Activated T-cell treated with anti-CD3 and anti-CD28 coated beads, Interleukin-2, amount 50 U/mL, for 4 hours (primary cell): ENCODE measurements at regions not wholly inside any gene's neighbourhood (a gene's known extent, or its start where the extent isn't known, plus 50 kb on each side); places are given as distances from the start of the nearest gene placed in this dataset.

Source experiments
- ATAC-seq, 2 donors: fragments of 200-7000 bp; cut with Tn5 transposase; one replicate each; pipeline ENCODE4 v1.10.0; 2021
- DNase-seq: peaks from one replicate; pipeline ENCODE4 v3.0.0-alpha.2; 2020
- H3K27me3 Mint-ChIP-seq: one replicate; pipeline ENCODE4 v1.8.0; 2021; ENCODE audit warnings: low read depth, mixed read lengths
- H3K36me3 Mint-ChIP-seq: one replicate; pipeline ENCODE4 v1.8.0; 2022; ENCODE audit warnings: mixed read lengths; ENCODE audit not compliant: insufficient read depth
- H3K4me1 Mint-ChIP-seq: one replicate; pipeline ENCODE4 v1.8.0; 2021; ENCODE audit warnings: low read depth, mixed read lengths
- H3K4me3 Mint-ChIP-seq: one replicate; pipeline ENCODE4 v1.8.0; 2021; ENCODE audit warnings: mild to moderate bottlenecking, moderate library complexity, mixed read lengths
- H3K9me3 Mint-ChIP-seq: one replicate; pipeline ENCODE4 v1.8.0; 2021; ENCODE audit warnings: mixed read lengths

DNA sequence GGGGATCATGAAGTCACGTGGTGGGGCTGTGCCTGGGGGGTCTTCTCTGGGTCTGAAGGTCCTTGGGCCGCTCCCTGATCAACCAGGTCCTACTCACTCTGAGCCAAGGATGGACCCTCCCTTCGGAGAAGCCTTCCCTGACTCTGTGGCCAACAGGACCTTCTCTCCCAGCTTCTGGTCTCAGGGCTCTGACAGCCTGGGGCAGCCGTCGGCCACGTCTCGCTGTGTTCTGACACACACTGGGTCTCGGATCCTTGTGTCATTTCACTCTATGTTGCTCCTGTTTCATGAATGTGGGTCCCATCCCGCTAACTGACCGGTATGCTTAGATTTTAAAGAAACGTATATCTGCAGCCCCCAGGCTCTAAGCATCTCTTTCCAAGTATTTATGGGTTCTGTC, 256.1 kb downstream of the ENGASE start:
- H3K27me3 Mint-ChIP-seq = peaks cover 66% of the 10 kb centered on the region
- ATAC-seq (no peak), DNase-seq (no peak)

DNA sequence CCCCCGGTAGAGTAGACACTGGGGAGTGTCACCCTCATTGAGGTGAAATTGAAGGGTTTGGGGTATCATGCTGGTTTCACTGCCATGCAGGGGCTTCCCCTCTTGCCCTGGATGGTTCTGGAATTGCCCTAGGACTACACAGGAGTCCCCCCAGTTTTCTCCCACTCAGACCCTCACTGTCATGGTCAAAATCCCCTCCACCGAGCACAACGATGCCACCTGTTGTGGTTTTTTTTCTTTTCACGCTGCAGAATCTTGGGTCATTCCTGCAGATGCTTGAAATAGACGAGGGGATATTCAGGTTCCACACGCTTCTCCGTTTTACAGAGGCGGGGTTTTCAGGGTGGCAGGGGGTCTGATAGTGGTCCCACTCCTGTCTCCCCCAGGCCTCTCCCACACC, 255.6 kb downstream of the ENGASE start:
- Mint-ChIP-seq H3K9me3 (no peaks in the 10 kb centered on the region), H3K27me3 (peaks cover 67% of the 10 kb centered on the region)

More for the DNA sequence above, 256.1 kb downstream of the ENGASE start:
- Mint-ChIP-seq H3K4me1 (no peaks in the 10 kb centered on the region), H3K36me3 (no peaks in the 10 kb centered on the region), H3K4me3 (no peak overlapping the region), H3K9me3 (no peaks in the 10 kb centered on the region)

DNA sequence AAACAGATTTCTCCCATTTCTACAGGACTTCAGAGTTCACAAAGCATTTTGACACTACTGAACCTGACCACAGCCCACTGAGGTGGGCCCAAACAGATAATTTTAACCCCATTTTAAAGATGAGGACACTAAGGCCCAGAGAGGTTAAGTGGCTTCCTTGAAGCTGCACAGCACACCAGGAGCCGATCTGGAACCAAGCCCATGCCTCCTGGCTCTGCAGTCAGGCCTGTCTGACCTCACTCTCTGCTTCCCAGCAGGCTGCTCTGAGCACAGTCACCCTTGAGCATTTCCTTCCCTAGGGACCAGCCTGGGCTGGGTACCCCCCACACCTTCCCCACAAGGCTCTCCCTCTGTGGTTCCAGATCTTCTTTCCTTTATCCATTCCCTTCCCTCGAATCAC, 252.2 kb downstream of the ENGASE start:
- H3K27me3 Mint-ChIP-seq = peaks cover 54% of the 10 kb centered on the region
- H3K4me1 Mint-ChIP-seq = no peaks in the 10 kb centered on the region

More for the DNA sequence above, 255.6 kb downstream of the ENGASE start:
- no peak overlapping the region for H3K4me3 Mint-ChIP-seq
- DNase-seq (no peak), ATAC-seq (no peak)
- no peaks in the 10 kb centered on the region for H3K36me3 Mint-ChIP-seq
- no peaks in the 10 kb centered on the region for H3K4me1 Mint-ChIP-seq

DNA sequence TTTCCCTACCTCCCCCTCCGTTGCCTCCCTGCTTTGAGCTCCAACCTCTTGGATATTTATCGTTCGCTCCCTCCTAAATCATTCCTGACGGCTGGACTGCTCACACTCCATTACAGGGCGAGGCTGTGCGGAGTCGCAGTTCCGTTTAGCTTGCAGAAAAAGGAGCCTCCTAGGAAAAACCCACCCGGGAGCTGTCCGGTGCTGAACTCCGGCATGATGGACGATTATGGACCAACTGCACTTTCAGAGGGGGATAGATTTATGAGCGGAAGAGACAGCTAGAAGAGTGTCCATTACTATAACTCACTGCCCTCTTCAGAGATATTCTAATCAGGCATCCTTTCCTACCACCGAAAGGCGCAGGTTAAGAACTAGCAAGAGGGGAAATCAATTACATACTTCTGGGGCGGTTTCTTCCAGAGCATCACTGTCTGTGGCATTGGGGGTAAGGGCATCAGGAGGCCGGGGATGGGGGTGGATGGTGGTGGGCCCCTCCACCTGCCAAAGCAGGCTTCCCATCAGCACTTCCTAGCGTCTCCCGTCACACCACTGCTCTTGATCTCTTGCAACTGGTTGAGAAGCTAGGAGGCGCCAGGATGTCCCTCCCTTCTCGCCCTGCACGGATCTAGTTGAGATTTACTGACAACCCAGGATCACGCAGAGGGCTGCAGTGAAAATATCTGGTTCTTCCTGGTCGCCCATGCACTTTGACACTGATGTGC, 251.2 kb downstream of the ENGASE start:
- no peaks in the 10 kb centered on the region for H3K36me3 Mint-ChIP-seq
- H3K4me3 Mint-ChIP-seq = no peak overlapping the region
- no peaks in the 10 kb centered on the region for H3K4me1 Mint-ChIP-seq
- H3K27me3 Mint-ChIP-seq = peaks cover 50% of the 10 kb centered on the region
- ATAC-seq = no peak
- no peaks in the 10 kb centered on the region for H3K9me3 Mint-ChIP-seq
- DNase-seq = no peak

More for the DNA sequence above, 252.2 kb downstream of the ENGASE start:
- Mint-ChIP-seq H3K36me3 (no peaks in the 10 kb centered on the region), H3K9me3 (no peaks in the 10 kb centered on the region), H3K4me3 (no peak overlapping the region)
- DNase-seq = no peak
- no peak for ATAC-seq

DNA sequence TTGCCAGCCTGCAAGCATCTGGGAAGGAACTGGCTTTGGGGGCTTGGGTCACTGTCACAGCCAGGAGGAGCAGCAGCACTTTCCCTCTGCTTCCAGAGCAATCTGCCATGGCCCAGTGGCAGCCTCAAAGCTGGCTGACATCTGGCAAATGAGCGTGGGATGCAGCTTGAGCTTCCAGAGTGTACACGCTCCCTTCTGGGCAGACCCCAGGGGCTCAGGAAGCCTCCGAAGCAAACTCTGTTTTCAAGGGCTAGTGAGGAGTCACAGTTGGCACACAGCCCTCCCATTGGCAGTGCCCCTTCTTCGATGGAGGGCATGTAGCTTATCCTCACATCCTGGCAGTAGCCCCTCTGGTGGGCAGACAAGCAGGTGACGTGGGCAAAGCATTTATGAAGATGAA, 249.6 kb downstream of the ENGASE start:
- Mint-ChIP-seq H3K4me1 (no peaks in the 10 kb centered on the region), H3K4me3 (no peak overlapping the region), H3K9me3 (no peaks in the 10 kb centered on the region), H3K27me3 (peaks cover 46% of the 10 kb centered on the region), H3K36me3 (no peaks in the 10 kb centered on the region)
- no peak for DNase-seq
- ATAC-seq = no peak

DNA sequence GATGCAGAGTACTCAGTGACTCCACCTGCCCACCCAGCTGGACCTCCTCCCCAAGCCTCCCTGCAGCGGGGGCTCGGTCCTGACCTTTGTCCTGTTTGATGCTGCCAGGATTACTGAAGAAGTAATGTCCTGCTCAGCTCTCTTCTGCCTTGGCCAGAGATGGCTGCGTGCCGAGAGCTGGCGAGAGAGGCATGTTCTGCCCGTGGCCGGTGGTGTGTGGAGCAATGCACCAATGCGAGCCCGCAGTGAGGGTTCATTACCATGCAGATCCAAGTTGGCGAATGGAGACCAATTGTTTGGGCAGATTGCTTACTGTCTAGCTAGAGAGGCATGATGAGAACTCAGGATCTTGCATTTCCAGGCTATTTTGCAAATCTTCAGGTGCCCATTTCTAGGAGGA, 248.9 kb downstream of the ENGASE start:
- H3K27me3 Mint-ChIP-seq = peaks cover 40% of the 10 kb centered on the region
- no peaks in the 10 kb centered on the region for H3K36me3 Mint-ChIP-seq

DNA sequence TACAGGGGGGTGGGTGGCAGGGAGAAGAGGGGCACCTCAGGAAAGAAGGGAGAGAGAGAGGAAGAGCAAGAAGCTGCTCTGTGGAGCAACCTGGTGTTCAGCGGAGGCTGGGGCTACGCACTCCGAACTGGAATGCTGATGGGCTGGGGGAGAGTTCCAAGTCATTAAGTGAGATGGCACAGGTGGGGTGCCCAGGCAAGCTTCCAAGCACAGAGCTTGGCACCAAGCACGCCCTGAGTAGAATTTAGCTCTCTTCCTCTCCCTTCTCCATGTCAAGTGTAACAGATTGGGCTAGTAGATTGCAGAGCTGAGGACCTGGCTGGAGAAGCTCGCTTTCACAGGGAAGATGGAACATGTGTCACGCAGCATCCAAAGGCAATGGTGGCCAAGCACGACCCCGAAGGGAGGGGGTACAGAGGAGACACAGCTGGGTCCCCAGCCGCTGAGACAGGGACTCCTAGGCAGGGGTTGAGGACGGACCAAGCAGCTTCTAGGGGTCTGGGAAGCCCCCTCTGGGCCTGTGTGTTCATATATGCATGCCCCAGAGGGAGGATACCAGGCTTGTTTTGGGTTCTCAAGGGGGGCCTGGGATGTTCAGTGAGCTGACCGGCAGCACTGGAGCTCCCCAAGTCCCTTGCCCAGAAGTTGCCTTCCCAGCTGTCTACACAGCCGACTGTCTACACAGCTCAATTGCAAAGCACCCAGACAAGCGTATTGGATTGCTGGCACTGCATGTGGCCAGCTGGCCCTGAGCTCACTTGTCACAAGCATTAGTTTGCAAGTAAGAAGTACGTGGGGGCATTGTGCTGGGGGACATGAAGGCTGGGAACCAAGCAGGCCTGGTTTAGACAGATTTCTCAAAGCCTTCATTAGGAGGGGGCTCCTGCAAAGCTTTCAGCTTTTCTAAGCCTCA, 247.8 kb downstream of the ENGASE start:
- H3K9me3 Mint-ChIP-seq = no peaks in the 10 kb centered on the region
- no peak for ATAC-seq
- DNase-seq = no peak

More for the DNA sequence above, 248.9 kb downstream of the ENGASE start:
- Mint-ChIP-seq H3K4me3 (no peak overlapping the region), H3K9me3 (no peaks in the 10 kb centered on the region), H3K4me1 (no peaks in the 10 kb centered on the region)
- DNase-seq (no peak), ATAC-seq (no peak)

DNA sequence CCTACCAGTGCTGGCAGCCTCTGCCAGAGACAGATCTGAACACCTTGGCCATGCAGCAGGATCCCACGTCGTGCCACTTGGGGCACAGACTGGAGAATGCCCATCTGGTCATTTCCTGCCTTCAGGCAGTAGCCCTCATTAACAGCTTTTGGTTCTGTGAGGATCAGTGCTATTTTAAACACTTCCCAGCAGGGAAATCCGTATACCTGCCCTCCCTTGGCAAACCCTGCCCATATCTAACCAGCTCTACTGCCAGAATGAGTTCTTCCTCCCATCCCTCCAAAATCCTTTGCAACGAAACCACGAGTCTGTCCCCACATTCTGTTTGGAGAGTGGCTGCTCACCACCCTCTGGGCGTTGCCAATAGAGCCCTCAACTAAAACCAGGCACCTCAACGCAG, 245.7 kb downstream of the ENGASE start:
- Mint-ChIP-seq H3K4me1 (no peaks in the 10 kb centered on the region), H3K4me3 (no peak overlapping the region), H3K9me3 (no peaks in the 10 kb centered on the region), H3K36me3 (no peaks in the 10 kb centered on the region), H3K27me3 (peaks cover 40% of the 10 kb centered on the region)
- ATAC-seq (no peak), DNase-seq (no peak)

More for the DNA sequence above, 247.8 kb downstream of the ENGASE start:
- H3K36me3 Mint-ChIP-seq = no peaks in the 10 kb centered on the region
- no peaks in the 10 kb centered on the region for H3K4me1 Mint-ChIP-seq
- H3K27me3 Mint-ChIP-seq = peaks cover 41% of the 10 kb centered on the region
- H3K4me3 Mint-ChIP-seq = no peak overlapping the region

DNA sequence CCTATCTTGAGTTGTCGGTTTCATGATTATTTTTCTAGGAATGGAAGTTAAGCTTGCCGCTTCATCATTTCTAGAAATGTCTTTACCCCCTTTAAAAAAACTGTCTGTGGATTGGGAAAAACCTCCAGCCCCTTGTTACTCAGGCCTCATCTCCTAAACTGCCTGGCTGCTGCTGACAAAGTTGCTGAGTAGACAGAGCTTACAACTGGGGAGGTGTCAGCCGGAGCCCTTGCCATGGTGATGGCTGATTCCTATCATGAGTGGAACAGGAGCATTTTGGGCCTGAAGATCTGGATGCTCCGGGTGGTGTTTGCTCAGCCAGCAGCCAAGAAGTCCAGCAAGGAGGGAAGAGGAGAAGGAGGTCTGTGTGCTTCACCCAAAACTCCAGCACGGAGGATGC, 243.3 kb downstream of the ENGASE start:
- ATAC-seq (no peak), DNase-seq (no peak)

DNA sequence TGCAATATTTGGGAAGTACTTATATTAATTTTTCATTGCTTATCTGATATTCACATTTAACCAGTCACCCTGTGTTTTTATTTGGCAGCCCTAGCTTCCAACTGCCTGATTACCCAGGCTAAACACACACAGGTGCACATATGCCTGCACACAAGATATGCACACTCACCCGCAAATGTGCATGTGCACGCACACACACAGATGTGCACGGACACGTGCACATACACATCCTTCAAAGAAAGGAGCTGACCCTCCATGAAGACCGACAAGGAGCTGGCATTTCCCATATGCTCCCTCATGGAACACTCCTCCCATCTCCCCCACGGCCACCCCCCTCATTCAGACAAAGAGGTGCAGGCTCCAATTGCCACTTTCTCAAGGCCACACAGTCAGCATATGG, 242.2 kb downstream of the ENGASE start:
- H3K36me3 Mint-ChIP-seq = no peaks in the 10 kb centered on the region

More for the DNA sequence above, 243.3 kb downstream of the ENGASE start:
- H3K9me3 Mint-ChIP-seq = no peaks in the 10 kb centered on the region
- H3K4me1 Mint-ChIP-seq = no peaks in the 10 kb centered on the region
- no peaks in the 10 kb centered on the region for H3K36me3 Mint-ChIP-seq
- H3K4me3 Mint-ChIP-seq = no peak overlapping the region
- H3K27me3 Mint-ChIP-seq = peaks cover 52% of the 10 kb centered on the region

DNA sequence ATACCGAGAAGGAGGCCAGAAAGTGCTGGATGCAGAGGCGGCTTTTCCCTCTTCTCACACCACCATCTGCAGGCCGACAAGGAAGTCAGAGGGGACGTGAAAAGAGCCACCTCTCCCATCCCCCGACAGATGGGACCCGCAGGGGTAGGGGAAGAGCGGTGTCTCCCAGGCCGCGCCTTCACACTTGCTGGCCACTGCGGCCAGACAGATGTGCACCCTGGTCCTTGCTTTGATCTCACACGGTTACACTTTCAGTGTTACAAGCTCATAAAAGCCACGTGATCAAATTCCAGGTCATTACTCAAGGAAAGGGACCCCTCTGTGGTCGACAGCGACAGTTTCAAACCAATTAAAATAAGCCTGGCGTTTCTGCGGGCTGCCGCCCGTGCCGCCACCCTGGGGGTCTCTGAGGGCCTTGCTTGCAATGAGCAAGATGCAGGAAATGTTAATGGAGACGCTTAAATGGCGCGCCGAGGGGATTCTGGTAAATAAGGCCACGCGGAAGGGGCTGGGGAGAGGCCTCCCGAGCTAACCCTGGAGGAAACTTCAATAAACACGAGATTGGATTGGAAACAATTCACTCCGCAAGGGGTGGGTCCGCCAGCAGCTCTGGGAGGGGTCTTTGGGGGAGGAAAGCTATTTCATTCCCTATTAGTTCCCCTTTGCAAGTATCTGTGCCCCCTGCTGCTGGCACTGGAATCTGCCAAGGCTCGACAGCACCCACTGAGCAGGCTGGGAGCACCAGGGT, 240.9 kb downstream of the ENGASE start:
- Mint-ChIP-seq H3K36me3 (no peaks in the 10 kb centered on the region), H3K4me1 (no peaks in the 10 kb centered on the region), H3K27me3 (peaks cover 51% of the 10 kb centered on the region), H3K4me3 (no peak overlapping the region), H3K9me3 (no peaks in the 10 kb centered on the region)
- DNase-seq = no peak
- no peak for ATAC-seq

More for the DNA sequence above, 242.2 kb downstream of the ENGASE start:
- H3K27me3 Mint-ChIP-seq = peaks cover 51% of the 10 kb centered on the region
- no peak for ATAC-seq
- H3K4me1 Mint-ChIP-seq = no peaks in the 10 kb centered on the region
- no peaks in the 10 kb centered on the region for H3K9me3 Mint-ChIP-seq
- no peak overlapping the region for H3K4me3 Mint-ChIP-seq
- DNase-seq = no peak

DNA sequence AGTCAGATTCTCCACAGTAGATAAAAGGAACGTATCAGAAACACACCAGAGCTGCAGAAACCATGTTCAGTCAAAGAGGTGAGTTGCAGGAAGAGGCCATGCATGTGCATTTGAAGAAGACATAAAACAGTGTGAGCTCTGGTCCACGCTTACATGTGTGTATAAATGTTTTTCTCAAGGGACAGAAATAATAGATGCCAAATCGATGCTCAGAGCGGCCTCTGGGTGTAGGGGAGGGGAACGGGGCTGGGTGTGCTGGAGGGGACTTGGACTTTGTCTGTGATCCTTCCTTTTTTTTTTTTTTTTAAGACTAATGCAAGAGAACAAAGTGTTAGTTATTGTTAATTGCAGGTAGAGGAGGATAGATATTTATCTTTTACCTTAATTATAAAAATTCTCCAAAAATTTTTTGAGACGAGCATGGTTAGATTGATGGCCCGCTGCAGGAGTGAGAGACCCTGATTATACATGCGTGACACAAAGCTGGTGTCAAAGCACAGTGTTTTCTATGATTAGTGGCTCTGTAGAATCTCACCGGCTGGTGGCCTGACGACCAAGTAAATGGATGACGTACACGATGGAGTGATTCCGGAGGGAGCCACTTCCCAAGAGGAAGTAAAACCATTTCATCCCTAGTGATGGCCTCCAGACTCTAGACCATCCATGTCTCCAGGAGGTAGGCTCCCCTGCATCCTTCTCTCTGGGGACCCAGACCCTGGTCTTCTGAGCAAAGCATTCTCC, 240.2 kb downstream of the ENGASE start:
- no peak overlapping the region for H3K4me3 Mint-ChIP-seq
- H3K36me3 Mint-ChIP-seq = no peaks in the 10 kb centered on the region
- DNase-seq = no peak
- peaks cover 54% of the 10 kb centered on the region for H3K27me3 Mint-ChIP-seq
- no peaks in the 10 kb centered on the region for H3K4me1 Mint-ChIP-seq
- no peaks in the 10 kb centered on the region for H3K9me3 Mint-ChIP-seq
- no peak for ATAC-seq

DNA sequence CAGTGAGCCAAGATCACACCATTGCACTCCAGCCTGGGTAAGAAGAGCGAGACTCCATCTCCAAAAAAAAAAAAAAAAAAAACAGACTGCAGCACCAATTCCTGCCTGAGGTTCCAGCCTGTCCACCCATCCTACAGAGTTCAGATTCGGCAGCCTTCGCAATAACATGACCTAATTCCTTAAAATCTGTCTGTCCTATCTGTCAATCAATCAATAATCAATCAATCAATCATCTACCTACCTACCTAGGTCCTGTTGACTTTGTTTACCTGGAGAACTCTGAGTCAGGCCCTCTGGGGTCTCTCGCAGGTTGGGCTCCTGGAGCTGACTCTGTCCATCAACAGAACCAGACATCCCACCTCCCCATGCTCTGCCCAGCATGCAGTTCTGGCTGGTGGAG, 236.7 kb downstream of the ENGASE start:
- DNase-seq = no peak
- H3K4me3 Mint-ChIP-seq = no peak overlapping the region
- no peak for ATAC-seq
- peaks cover 56% of the 10 kb centered on the region for H3K27me3 Mint-ChIP-seq
- no peaks in the 10 kb centered on the region for H3K9me3 Mint-ChIP-seq
- H3K4me1 Mint-ChIP-seq = no peaks in the 10 kb centered on the region
- no peaks in the 10 kb centered on the region for H3K36me3 Mint-ChIP-seq
